IPS-18a (cell line): ENCODE measurements at regions not wholly inside any gene's neighbourhood (a gene's known extent, or its start where the extent isn't known, plus 50 kb on each side); places are given as distances from the start of the nearest gene placed in this dataset.
A peak's percentile ranks its signal among the peaks of the same experiment; 100 is the strongest.
"Not testable (repeated sequence)": the region's sequence is repeated elsewhere in the genome, so short reads cannot be mapped to it uniquely, and the experiment has no call there.

ENCODE experiments used
- H3K27ac ChIP-seq: one replicate; pipeline ENCODE4 v1.5.1; 2013; ENCODE audit warnings: low read length
- H3K27me3 ChIP-seq: one replicate; pipeline ENCODE4 v1.6.1; 2013; ENCODE audit warnings: mild to moderate bottlenecking, low read length; ENCODE audit not compliant: control insufficient read depth, insufficient read depth
- H3K36me3 ChIP-seq: one replicate; pipeline ENCODE4 v1.6.1; 2013; ENCODE audit warnings: low read depth, low read length; ENCODE audit not compliant: control insufficient read depth
- H3K4me1 ChIP-seq: one replicate; pipeline ENCODE4 v1.6.1; 2013; ENCODE audit warnings: low read depth, low read length; ENCODE audit not compliant: control insufficient read depth
- H3K4me3 ChIP-seq: one replicate; pipeline ENCODE4 v1.5.1; 2013; ENCODE audit warnings: low read length
- H3K9ac ChIP-seq: one replicate; pipeline ENCODE4 v1.6.1; 2013; ENCODE audit warnings: mild to moderate bottlenecking, low read length, moderate library complexity
- H3K9me3 ChIP-seq: one replicate; pipeline ENCODE4 v1.6.1; 2013; ENCODE audit warnings: low read depth, low read length; ENCODE audit not compliant: control insufficient read depth

DNA sequence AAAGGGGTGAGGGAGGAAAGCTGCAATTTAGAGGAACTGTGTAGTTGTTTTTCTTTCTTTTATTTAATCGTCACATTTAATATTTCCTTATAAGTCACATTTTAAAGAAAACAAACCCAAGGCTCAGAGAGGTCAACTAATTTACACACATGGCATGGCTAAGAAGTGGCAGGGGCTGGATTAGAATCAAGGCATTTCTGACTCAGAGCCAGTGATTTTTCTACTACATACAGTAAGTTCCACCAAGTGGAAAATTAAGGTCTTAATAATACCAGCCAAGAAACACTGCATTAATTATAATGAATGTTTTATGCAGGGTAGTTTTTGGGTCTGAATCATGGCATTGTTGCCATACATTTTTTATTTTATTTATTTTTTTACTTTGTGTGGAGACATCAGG is 607.7 kb upstream of the CITED2 start:
- Histone ChIP-seq H3K4me3 (peak overlapping the region; percentile 6), H3K4me1 (peaks cover 32% of the 10 kb centered on the region), H3K27me3 (no peaks in the 10 kb centered on the region), H3K9me3 (no peaks in the 10 kb centered on the region), H3K9ac (peak overlapping the region; percentile 32), H3K27ac (no peak overlapping the region), H3K36me3 (no peaks in the 10 kb centered on the region)

DNA sequence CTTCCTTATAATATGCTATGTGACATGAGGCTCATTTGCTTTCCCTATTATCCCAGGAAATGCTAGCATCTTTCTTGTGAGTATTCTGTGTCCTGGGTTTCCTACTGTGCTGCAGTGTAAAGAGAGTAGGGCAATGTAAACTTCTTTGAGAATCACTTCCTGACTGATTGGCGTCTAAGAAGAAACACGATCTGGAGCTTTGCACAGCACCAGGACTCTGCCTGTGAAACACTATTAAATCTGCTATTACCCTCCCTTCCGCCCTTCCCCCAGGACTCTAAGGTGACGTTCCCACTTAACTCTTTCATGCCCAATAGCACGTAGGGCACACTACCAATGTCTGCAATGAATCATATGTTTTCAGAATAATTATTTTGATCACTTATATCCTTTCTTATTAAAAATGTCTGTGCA is 607.3 kb upstream of the CITED2 start:
- Histone ChIP-seq H3K9ac (peak overlapping the region; percentile 32), H3K4me1 (peaks cover 32% of the 10 kb centered on the region), H3K27me3 (no peaks in the 10 kb centered on the region), H3K4me3 (peak overlapping the region; percentile 6), H3K27ac (peak overlapping the region; percentile 12), H3K36me3 (no peaks in the 10 kb centered on the region), H3K9me3 (no peaks in the 10 kb centered on the region)

DNA sequence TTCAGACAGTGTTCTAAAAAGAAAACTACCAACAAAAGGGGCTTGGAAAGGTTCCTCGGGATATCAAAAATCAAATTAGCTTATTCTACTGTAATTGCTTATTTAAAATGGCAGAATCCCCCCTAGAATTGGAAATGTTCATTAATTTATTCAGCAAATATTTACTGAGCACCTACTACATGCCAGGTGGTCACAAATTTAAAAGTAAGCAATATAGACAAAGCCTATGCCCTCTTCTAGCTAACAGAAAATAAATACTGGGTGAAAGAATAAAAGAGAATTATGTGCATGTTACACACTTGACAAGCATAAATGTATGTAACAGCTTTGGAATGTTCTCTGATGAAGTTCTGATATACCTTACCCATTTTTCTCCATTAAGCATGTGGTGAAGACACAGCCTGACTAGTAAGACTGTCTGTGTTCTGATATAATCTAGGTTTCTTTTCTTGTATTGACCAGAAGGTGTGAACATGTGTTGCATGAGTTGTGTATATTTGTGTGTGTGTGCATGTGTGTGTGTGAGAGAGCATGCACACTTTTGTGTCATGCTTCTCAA is 606.7 kb upstream of the CITED2 start:
- Histone ChIP-seq H3K9ac (no peak overlapping the region), H3K27me3 (no peaks in the 10 kb centered on the region), H3K9me3 (no peaks in the 10 kb centered on the region), H3K27ac (no peak overlapping the region), H3K36me3 (no peaks in the 10 kb centered on the region), H3K4me1 (peaks cover 32% of the 10 kb centered on the region), H3K4me3 (no peak overlapping the region)

DNA sequence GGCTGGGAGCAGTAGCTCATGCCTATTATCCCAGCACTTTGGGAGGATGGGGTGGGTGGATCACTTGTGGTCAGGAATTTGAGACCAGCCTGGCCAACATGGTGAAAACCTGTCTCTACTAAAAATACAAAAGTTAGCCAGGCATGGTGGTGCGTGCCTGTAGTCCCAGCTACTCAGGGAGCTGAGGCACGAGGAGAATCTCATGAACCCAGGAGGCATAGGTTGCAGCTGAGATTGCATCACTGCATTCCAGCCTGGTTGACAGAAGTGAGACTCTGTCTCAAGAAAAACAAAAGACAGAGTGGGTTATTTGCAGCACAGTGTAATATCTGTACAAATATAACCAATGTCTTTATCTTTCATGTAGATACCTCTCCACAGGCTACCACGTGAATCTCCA is 606.2 kb upstream of the CITED2 start:
- not testable (repeated sequence) for H3K4me3 ChIP-seq, H3K27me3 ChIP-seq, H3K36me3 ChIP-seq, H3K9me3 ChIP-seq, H3K27ac ChIP-seq, H3K9ac ChIP-seq
- peaks cover 32% of the 10 kb centered on the region for H3K4me1 ChIP-seq

DNA sequence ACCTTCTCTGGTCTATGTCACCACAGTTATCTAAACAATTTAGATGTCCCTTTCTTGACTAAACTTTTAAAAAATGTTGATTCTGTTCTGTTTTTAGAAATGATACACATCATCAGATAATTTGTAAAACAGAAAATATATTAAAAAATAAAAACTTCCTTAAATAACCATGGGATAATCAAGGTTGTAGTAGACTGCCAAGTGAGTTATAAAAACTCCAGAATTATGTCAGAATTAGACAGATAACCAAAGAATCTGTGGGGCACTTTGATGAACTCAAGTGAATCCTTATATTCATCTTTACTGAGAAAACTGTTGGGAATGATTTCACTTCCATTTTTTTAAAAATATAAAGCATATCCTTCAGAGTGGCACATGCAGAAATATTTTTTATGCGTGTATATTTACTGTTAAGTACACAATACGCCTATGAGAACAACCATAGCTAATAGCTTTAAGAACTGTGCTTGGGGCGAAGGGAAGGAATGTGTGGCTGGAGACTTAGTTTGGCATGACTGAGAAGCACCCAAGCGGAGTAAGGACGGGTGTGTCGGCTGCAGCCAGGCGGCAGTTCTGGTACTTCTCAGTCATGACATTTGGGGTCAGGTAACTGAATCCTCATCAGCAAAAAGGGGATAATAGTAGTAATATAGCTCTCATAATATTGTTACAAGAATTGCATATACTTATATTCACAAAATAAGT is 604.7 kb upstream of the CITED2 start:
- no peak overlapping the region for H3K4me3 ChIP-seq
- H3K9me3 ChIP-seq = no peaks in the 10 kb centered on the region
- peaks cover 32% of the 10 kb centered on the region for H3K4me1 ChIP-seq
- no peak overlapping the region for H3K27ac ChIP-seq
- H3K27me3 ChIP-seq = no peaks in the 10 kb centered on the region
- no peak overlapping the region for H3K9ac ChIP-seq
- H3K36me3 ChIP-seq = no peaks in the 10 kb centered on the region

DNA sequence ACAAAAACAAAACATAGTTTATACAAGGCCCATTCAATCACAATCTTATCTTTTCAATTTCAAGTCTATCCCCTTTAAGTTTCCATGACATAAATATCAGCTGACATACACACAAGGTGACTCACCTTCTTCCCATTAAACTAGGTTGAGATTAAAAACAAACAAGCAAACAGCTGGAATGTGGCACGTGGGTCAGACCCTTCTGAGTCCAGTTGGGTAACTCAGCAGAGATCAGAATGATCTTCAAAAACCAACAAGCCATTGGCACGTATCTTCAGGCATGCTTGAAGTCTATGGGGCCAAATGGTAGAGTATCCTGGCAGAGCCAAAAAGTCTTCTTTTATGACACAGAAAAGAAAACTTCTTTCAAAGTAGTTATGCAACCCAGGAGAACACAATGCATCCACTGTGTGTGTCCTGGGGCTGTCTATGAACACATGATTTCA is 603.5 kb upstream of the CITED2 start:
- H3K9ac ChIP-seq = no peak overlapping the region
- H3K36me3 ChIP-seq = no peaks in the 10 kb centered on the region
- no peak overlapping the region for H3K4me3 ChIP-seq
- peaks cover 27% of the 10 kb centered on the region for H3K4me1 ChIP-seq
- H3K27ac ChIP-seq = no peak overlapping the region
- no peaks in the 10 kb centered on the region for H3K27me3 ChIP-seq
- no peaks in the 10 kb centered on the region for H3K9me3 ChIP-seq

DNA sequence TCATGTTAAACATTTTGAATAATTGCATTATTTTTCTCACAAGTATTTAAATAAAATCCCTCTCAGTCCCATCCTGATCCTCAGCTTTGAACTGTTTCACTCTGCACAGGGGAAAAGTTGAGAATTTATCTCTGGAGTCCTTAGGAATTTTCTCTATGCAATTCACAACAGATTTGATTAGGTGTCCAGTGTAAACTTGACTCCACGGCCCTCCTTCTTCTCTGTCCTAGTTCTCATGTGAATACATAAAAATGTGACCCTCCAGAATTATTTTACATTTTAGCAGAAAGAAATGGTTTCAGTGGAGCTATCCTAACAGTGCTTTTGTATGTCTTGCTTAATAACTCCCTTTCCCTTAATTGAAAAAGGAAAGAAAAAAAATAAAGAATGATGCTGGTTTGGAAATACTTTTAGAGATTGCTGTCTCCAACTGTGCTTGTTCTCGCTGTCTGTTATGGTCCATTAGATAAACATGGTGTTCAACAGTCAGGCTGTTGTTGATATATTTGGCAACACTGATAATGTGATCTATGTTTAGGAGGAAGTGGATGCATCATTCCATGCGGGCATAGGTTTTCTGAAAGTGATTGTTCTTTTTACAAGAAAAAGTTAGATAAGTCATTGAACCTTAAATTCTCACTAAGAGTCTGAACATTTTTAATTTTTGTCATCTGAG is 599.4 kb upstream of the CITED2 start:
- peaks cover 7% of the 10 kb centered on the region for H3K4me1 ChIP-seq
- no peak overlapping the region for H3K27ac ChIP-seq
- H3K4me3 ChIP-seq = no peak overlapping the region
- H3K36me3 ChIP-seq = no peaks in the 10 kb centered on the region
- H3K9ac ChIP-seq = no peak overlapping the region
- no peaks in the 10 kb centered on the region for H3K27me3 ChIP-seq
- H3K9me3 ChIP-seq = no peaks in the 10 kb centered on the region

DNA sequence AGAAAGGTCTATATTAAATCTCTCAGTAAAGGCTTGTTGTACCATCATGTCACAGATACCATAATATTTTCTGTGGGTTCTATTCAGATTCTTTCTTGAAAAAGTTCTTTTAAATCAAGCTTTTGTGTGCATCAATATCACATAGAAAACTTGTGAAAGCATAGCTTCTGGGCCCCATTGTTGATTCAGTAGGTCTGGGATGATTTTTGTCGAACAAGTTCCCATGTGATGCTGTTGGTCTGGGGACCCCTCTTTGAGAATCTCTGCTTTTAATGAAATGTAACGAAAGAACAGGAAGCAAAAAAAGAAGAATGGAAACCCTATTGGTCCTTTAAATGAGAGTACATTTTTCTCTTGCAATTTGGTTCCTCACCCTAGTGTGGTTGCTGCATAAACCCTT is 597.7 kb upstream of the CITED2 start:
- Histone ChIP-seq H3K4me1 (peaks cover 4% of the 10 kb centered on the region), H3K9me3 (no peaks in the 10 kb centered on the region), H3K9ac (no peak overlapping the region), H3K4me3 (no peak overlapping the region), H3K36me3 (no peaks in the 10 kb centered on the region), H3K27me3 (no peaks in the 10 kb centered on the region), H3K27ac (no peak overlapping the region)

DNA sequence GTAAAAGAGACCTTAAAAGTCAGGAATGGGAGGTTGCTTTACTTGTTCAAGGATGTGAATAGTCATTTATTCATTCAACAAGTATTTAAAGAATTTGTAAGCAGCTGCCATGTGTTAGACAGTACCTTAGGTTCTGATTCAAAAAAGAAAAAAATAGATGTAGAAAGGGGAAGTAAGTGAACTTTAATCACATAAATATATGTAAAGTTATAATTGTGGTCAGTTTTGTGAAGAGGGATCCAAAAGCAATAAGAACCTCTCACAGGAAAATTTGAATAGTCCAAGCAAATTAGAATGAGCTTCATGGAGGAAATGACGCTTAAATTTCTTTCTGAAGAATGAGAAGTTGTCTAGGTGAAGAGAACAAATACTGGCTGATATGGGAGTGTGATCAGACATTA is 596.1 kb upstream of the CITED2 start:
- Histone ChIP-seq H3K36me3 (no peaks in the 10 kb centered on the region), H3K4me1 (peaks cover 13% of the 10 kb centered on the region), H3K9ac (no peak overlapping the region)

DNA sequence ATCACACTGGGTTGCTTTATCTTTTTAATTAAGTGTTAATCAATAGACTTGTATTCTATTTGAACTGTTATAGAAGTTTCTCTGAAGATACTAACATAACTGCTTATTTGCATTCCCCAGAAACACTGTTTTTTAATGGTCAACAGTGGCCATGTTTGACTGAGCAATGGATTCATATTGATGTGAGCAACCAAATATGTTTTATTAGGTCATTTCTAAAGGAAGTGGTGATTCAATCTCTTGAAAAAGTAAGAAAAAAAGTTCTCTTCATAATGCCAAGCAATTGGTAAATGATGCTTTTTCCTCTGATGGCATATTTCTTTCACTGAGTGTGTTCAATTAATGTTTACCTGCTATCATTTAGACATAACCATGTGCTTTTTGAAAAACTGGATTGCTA is 593.0 kb upstream of the CITED2 start:
- H3K36me3 ChIP-seq = no peaks in the 10 kb centered on the region
- H3K9me3 ChIP-seq = no peaks in the 10 kb centered on the region
- no peaks in the 10 kb centered on the region for H3K27me3 ChIP-seq
- H3K27ac ChIP-seq = no peak overlapping the region
- H3K4me3 ChIP-seq = no peak overlapping the region
- no peak overlapping the region for H3K9ac ChIP-seq
- H3K4me1 ChIP-seq = peaks cover 21% of the 10 kb centered on the region

More for the DNA sequence above, 596.1 kb upstream of the CITED2 start:
- Histone ChIP-seq H3K4me3 (no peak overlapping the region), H3K27ac (no peak overlapping the region), H3K27me3 (no peaks in the 10 kb centered on the region), H3K9me3 (no peaks in the 10 kb centered on the region)

DNA sequence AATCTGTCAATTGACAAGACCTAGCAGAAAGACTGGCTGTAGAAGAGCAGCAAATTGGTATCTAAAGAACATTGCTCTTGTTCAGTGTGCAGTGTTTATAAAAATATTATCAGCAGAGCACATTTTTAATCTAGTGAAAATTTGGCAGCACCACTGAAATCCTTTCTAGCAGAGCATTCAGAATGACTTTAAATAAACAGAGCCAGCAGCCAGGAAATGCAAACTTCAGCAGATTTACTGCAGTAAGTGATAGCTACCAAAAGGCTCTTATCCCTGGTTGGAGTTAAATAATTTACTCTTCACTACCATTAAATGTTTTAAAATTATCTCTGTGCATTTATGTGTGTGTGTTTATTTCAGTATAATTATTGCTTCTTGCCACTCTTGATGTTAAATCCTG is 590.9 kb upstream of the CITED2 start:
- Histone ChIP-seq H3K27me3 (no peaks in the 10 kb centered on the region), H3K4me3 (no peak overlapping the region), H3K4me1 (peaks cover 21% of the 10 kb centered on the region), H3K9me3 (no peaks in the 10 kb centered on the region), H3K36me3 (no peaks in the 10 kb centered on the region), H3K27ac (no peak overlapping the region), H3K9ac (no peak overlapping the region)

DNA sequence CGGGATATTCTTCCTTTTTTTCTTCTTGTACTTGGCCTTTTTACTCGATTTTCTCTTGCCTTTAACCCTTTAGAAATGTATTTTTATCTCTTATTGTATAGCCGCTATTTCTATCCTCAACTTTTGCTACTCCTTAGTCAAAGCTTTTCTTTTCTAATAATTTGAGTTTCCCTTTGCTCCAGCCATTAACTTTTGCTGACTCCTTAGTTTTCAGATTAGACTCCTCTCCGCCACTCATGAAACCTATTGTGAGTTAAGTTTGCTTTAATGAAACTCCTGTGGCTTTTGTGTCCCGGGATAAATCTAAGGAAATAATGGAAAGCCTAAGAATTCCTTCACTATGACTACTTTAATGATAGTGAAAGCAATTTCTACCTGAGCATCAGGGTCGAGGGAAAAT is 590.3 kb upstream of the CITED2 start:
- Histone ChIP-seq H3K36me3 (no peaks in the 10 kb centered on the region), H3K4me1 (peaks cover 21% of the 10 kb centered on the region), H3K27ac (no peak overlapping the region), H3K27me3 (no peaks in the 10 kb centered on the region), H3K9me3 (no peaks in the 10 kb centered on the region), H3K4me3 (no peak overlapping the region), H3K9ac (no peak overlapping the region)
